Astrocyte (in vitro differentiated cells and primary cell): ENCODE measurements at regions not wholly inside any gene's neighbourhood (a gene's known extent, or its start where the extent isn't known, plus 50 kb on each side); places are given as distances from the start of the nearest gene placed in this dataset.

Experiments used
- DNase-seq: peaks from one replicate; pipeline ENCODE4 v3.0.0-alpha.2; 2010; ENCODE audit warnings: low read depth
- FAIRE-seq: peaks from 2 replicates; lab custom pipeline; 2011; peaks lifted over from hg19 to GRCh38; lab: Jason Lieb, UNC
- H2AFZ ChIP-seq: 2 replicates; pipeline ENCODE4 v1.6.0; 2012; ENCODE audit warnings: low read depth, low read length, inconsistent platforms
- H3K27ac ChIP-seq: 2 replicates; pipeline ENCODE4 v1.5.1; 2011; ENCODE audit warnings: low read depth, low read length, inconsistent platforms
- H3K27me3 ChIP-seq: 2 replicates; pipeline ENCODE4 v1.6.0; 2011; ENCODE audit warnings: low read length, inconsistent platforms; ENCODE audit not compliant: insufficient read depth
- H3K36me3 ChIP-seq: 2 replicates; pipeline ENCODE4 v1.5.1; 2011; ENCODE audit warnings: low read length, inconsistent platforms; ENCODE audit not compliant: insufficient read depth
- H3K4me1 ChIP-seq: 2 replicates; pipeline ENCODE4 v1.5.1; 2011; ENCODE audit warnings: low read length, inconsistent platforms; ENCODE audit not compliant: insufficient read depth
- H3K4me2 ChIP-seq: 2 replicates; pipeline ENCODE4 v1.6.0; 2012; ENCODE audit warnings: low read length, inconsistent platforms
- H3K4me3 ChIP-seq: 2 replicates; pipeline ENCODE4 v1.5.1; 2011; ENCODE audit warnings: low read depth, mild to moderate bottlenecking, low read length, inconsistent platforms; ENCODE audit not compliant: insufficient read depth
- H3K79me2 ChIP-seq: 2 replicates; pipeline ENCODE4 v1.6.0; 2012; ENCODE audit warnings: mild to moderate bottlenecking, low read length, inconsistent platforms; ENCODE audit not compliant: insufficient read depth
- H3K9ac ChIP-seq: 2 replicates; pipeline ENCODE4 v1.6.0; 2012; ENCODE audit warnings: mild to moderate bottlenecking, low read length, inconsistent platforms
- H3K9me3 ChIP-seq: 2 replicates; pipeline ENCODE4 v1.5.1; 2012; ENCODE audit warnings: low read depth, mild to moderate bottlenecking, low read length, inconsistent platforms; ENCODE audit not compliant: insufficient read depth
- H4K20me1 ChIP-seq: 2 replicates; pipeline ENCODE4 v1.6.0; 2012; ENCODE audit warnings: low read length, inconsistent platforms; ENCODE audit not compliant: insufficient read depth
- H3K27ac Mint-ChIP-seq: one replicate; pipeline ENCODE4 v1.8.0; 2021; ENCODE audit warnings: mild to moderate bottlenecking, mixed read lengths; ENCODE audit not compliant: unreplicated experiment
- H3K27me3 Mint-ChIP-seq: one replicate; pipeline ENCODE4 v1.8.0; 2021; ENCODE audit warnings: low read depth, mixed read lengths; ENCODE audit not compliant: unreplicated experiment
- H3K36me3 Mint-ChIP-seq: one replicate; pipeline ENCODE4 v1.8.0; 2021; ENCODE audit warnings: low read depth, mixed read lengths; ENCODE audit not compliant: unreplicated experiment
- H3K4me1 Mint-ChIP-seq: one replicate; pipeline ENCODE4 v1.8.0; 2021; ENCODE audit warnings: low read depth, mixed read lengths; ENCODE audit not compliant: unreplicated experiment
- H3K4me3 Mint-ChIP-seq: one replicate; pipeline ENCODE4 v1.8.0; 2021; ENCODE audit warnings: mild to moderate bottlenecking, moderate library complexity, mixed read lengths; ENCODE audit not compliant: unreplicated experiment
- H3K9me3 Mint-ChIP-seq: one replicate; pipeline ENCODE4 v1.8.0; 2021; ENCODE audit warnings: mild to moderate bottlenecking, mixed read lengths; ENCODE audit not compliant: unreplicated experiment
- CTCF ChIP-seq: IDR thresholded peaks from 2 replicates; pipeline ENCODE4 v1.5.1; 2011; ENCODE audit warnings: low read depth, mild to moderate bottlenecking, inconsistent platforms, low read length, moderate library complexity; ENCODE audit not compliant: insufficient read depth
- EZH2 ChIP-seq: IDR thresholded peaks from 2 replicates; pipeline ENCODE4 v1.6.1; 2012; ENCODE audit warnings: mild to moderate bottlenecking, low read length, inconsistent platforms; ENCODE audit not compliant: insufficient read depth

GRCh38 chr3:84738086-84738485, 220.7 kb upstream of the CADM2 start:
- Mint-ChIP-seq H3K4me1 (no peaks in the 10 kb centered on the region), H3K27me3 (no peaks in the 10 kb centered on the region), H3K27ac (no peak overlapping the region), H3K36me3 (no peaks in the 10 kb centered on the region), H3K9me3 (no peaks in the 10 kb centered on the region), H3K4me3 (no peak overlapping the region)
- Histone ChIP-seq H3K79me2 (no peaks in the 10 kb centered on the region), H4K20me1 (no peaks in the 10 kb centered on the region), H3K4me2 (no peak overlapping the region), H3K9ac (no peak overlapping the region), H3K4me1 (no peaks in the 10 kb centered on the region), H2AFZ (no peak overlapping the region), H3K27me3 (no peaks in the 10 kb centered on the region), H3K36me3 (no peaks in the 10 kb centered on the region), H3K9me3 (no peaks in the 10 kb centered on the region), H3K4me3 (no peak overlapping the region), H3K27ac (no peak overlapping the region)
- FAIRE-seq (no peak), DNase-seq (no peak)
- TF ChIP-seq EZH2: no peak

- H3K4me3 ChIP-seq: no peak overlapping the region
- H3K9me3 Mint-ChIP-seq: no peaks in the 10 kb centered on the region
- H3K27ac ChIP-seq: no peak overlapping the region
- H3K27ac Mint-ChIP-seq: no peak overlapping the region
- FAIRE-seq (no peak), DNase-seq (no peak)
- no peaks in the 10 kb centered on the region for H4K20me1 ChIP-seq
- H3K27me3 ChIP-seq: no peaks in the 10 kb centered on the region
- no peak overlapping the region for H3K9ac ChIP-seq
- no peak overlapping the region for H2AFZ ChIP-seq
- TF ChIP-seq EZH2 (no peak), CTCF (no peak)
- no peaks in the 10 kb centered on the region for H3K36me3 Mint-ChIP-seq
- H3K36me3 ChIP-seq: no peaks in the 10 kb centered on the region
- H3K4me2 ChIP-seq: no peak overlapping the region
- no peaks in the 10 kb centered on the region for H3K27me3 Mint-ChIP-seq
- H3K4me1 Mint-ChIP-seq: no peaks in the 10 kb centered on the region
- H3K9me3 ChIP-seq: no peaks in the 10 kb centered on the region
- no peaks in the 10 kb centered on the region for H3K4me1 ChIP-seq
- no peaks in the 10 kb centered on the region for H3K79me2 ChIP-seq
- no peak overlapping the region for H3K4me3 Mint-ChIP-seq
Measured at GRCh38 chr3:84742915-84743425, 215.8 kb upstream of the CADM2 start.

GRCh38 chr3:84744130-84744529, 214.7 kb upstream of the CADM2 start:
- Histone ChIP-seq H3K4me2 (no peak overlapping the region), H3K4me1 (no peaks in the 10 kb centered on the region), H3K9ac (no peak overlapping the region), H3K9me3 (no peaks in the 10 kb centered on the region), H3K27me3 (no peaks in the 10 kb centered on the region), H4K20me1 (no peaks in the 10 kb centered on the region), H3K36me3 (no peaks in the 10 kb centered on the region), H3K27ac (no peak overlapping the region), H3K4me3 (no peak overlapping the region), H3K79me2 (no peaks in the 10 kb centered on the region), H2AFZ (no peak overlapping the region)
- FAIRE-seq: no peak
- Mint-ChIP-seq H3K27me3 (no peaks in the 10 kb centered on the region), H3K9me3 (no peaks in the 10 kb centered on the region), H3K36me3 (no peaks in the 10 kb centered on the region), H3K4me1 (no peaks in the 10 kb centered on the region), H3K4me3 (no peak overlapping the region), H3K27ac (no peak overlapping the region)
- TF ChIP-seq EZH2 (no peak), CTCF (no peak)
- no peak for DNase-seq
